OCI-LY3 (cell line): ENCODE measurements at regions not wholly inside any gene's neighbourhood (a gene's known extent, or its start where the extent isn't known, plus 50 kb on each side); places are given as distances from the start of the nearest gene placed in this dataset.

Experiments
- H2AFZ ChIP-seq: fragments of 200-600, 300-600 bp; shearing (Covaris generic); 2 replicates; pipeline ENCODE4 v1.6.0; 2014; ENCODE audit warnings: antibody characterized with exemption, low read depth, low read length
- H3K27ac ChIP-seq: fragments of 200-600, 300-600 bp; sonication (generic); 2 replicates; pipeline ENCODE4 v1.5.1; 2014; ENCODE audit warnings: mild to moderate bottlenecking, low read length, moderate library complexity, mixed read lengths
- H3K27me3 ChIP-seq: fragments of 200-600, 300-600 bp; sonication (generic); 2 replicates; pipeline ENCODE4 v1.6.1; 2014; ENCODE audit warnings: low read depth, low read length, mixed read lengths
- H3K36me3 ChIP-seq: fragments of 200-600, 300-600 bp; sonication (generic); replicated peaks from 2 replicates; pipeline ENCODE3; 2014; ENCODE audit warnings: low read depth, low read length, mixed read lengths
- H3K4me1 ChIP-seq: fragments of 300-600, 200-600 bp; sonication (generic); 2 replicates; pipeline ENCODE4 v1.6.1; 2014; ENCODE audit warnings: low read length, mixed read lengths
- H3K4me2 ChIP-seq: fragments of 200-600, 300-600 bp; sonication (generic); 2 replicates; pipeline ENCODE4 v1.6.1; 2014; ENCODE audit warnings: low read length, mixed read lengths
- H3K4me3 ChIP-seq: fragments of 300-600, 200-600 bp; sonication (generic); 2 replicates; pipeline ENCODE4 v1.5.1; 2014; ENCODE audit warnings: antibody characterized with exemption, mild to moderate bottlenecking, low read length, moderate library complexity
- H3K79me2 ChIP-seq: fragments of 300-600, 200-600 bp; shearing (Covaris generic); 2 replicates; pipeline ENCODE4 v1.6.1; 2014; ENCODE audit warnings: mild to moderate bottlenecking, low read length, mixed read lengths
- H3K9ac ChIP-seq: fragments of 300-600, 200-600 bp; shearing (Covaris generic); 2 replicates; pipeline ENCODE4 v1.6.0; 2014; ENCODE audit warnings: mild to moderate bottlenecking, low read length, moderate library complexity
- H3K9me3 ChIP-seq: fragments of 200-600, 300-600 bp; shearing (Covaris generic); 2 replicates; pipeline ENCODE4 v1.6.1; 2014; ENCODE audit warnings: low read length, mixed read lengths; ENCODE audit not compliant: insufficient read depth
- H4K20me1 ChIP-seq: fragments of 200-600, 300-600 bp; sonication (generic); 2 replicates; pipeline ENCODE4 v1.6.1; 2016; ENCODE audit warnings: low read length, mixed read lengths; ENCODE audit not compliant: insufficient read depth
- EZH2phosphoT487 ChIP-seq: fragments of 200-600 bp; shearing (Covaris generic); IDR thresholded peaks from 2 replicates; pipeline ENCODE4 v1.6.1; 2018; ENCODE audit warnings: antibody characterized with exemption, mixed run types, low read depth
- TF ChIP-seq, protein P1 (sequence below): fragments of 200-600, 300-600 bp; sonication (generic); IDR thresholded peaks from 2 replicates; pipeline ENCODE4 v1.5.1; 2014; ENCODE audit warnings: antibody characterized with exemption, low read length, low read depth

DNA sequence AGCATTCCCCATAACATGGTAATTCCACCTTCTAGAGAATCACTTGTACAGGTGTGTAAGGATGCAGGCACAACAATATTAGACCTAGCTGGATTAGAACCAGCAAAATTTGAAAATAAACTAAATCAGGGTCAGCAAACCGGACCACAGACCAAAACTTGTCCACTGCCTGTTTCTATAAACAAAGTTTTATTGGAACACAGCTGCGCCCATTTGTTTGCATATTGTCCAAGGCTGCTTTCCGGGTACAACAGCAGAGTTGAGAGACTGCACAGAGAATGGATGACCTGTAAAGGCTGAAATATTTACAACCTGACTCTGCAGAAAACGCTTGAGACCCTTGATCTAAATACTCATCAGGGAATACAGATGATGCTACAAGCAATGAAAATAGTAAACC is 73.6 kb upstream of the SLC45A1 start:
- Histone ChIP-seq H3K27ac (no peak overlapping the region), H3K9ac (no peak overlapping the region), H3K4me1 (no peaks in the 10 kb centered on the region), H4K20me1 (no peaks in the 10 kb centered on the region), H3K4me3 (no peak overlapping the region), H2AFZ (no peak overlapping the region), H3K27me3 (no peaks in the 10 kb centered on the region), H3K36me3 (no peaks in the 10 kb centered on the region), H3K9me3 (no peaks in the 10 kb centered on the region), H3K4me2 (no peak overlapping the region), H3K79me2 (no peaks in the 10 kb centered on the region)
- no peak for TF ChIP-seq EZH2phosphoT487
- TF ChIP-seq, protein P1, sequence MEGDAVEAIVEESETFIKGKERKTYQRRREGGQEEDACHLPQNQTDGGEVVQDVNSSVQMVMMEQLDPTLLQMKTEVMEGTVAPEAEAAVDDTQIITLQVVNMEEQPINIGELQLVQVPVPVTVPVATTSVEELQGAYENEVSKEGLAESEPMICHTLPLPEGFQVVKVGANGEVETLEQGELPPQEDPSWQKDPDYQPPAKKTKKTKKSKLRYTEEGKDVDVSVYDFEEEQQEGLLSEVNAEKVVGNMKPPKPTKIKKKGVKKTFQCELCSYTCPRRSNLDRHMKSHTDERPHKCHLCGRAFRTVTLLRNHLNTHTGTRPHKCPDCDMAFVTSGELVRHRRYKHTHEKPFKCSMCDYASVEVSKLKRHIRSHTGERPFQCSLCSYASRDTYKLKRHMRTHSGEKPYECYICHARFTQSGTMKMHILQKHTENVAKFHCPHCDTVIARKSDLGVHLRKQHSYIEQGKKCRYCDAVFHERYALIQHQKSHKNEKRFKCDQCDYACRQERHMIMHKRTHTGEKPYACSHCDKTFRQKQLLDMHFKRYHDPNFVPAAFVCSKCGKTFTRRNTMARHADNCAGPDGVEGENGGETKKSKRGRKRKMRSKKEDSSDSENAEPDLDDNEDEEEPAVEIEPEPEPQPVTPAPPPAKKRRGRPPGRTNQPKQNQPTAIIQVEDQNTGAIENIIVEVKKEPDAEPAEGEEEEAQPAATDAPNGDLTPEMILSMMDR, result no peak

DNA sequence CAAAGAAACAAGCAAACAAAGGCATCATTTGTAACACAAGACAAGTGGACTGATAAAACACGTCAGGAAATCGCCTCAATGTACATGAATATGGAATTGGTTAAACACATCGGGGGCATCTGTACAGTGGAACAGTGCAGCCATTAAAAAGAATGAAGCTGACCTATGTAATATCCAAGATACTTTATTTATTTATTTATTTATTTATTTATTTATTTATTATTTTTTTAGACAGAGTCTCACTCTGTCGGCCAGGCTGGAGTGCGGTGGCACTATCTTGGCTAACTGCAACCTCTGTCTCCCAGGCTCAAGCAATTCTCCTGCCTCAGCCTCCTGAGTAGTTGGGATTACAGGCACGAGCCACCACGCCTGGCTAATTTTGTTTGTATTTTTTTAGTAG is 75.4 kb upstream of the SLC45A1 start:
- Histone ChIP-seq H3K9ac (no peak overlapping the region), H3K4me2 (no peak overlapping the region), H3K27me3 (no peaks in the 10 kb centered on the region), H3K79me2 (no peaks in the 10 kb centered on the region), H3K9me3 (no peaks in the 10 kb centered on the region), H3K4me3 (no peak overlapping the region), H4K20me1 (no peaks in the 10 kb centered on the region), H2AFZ (no peak overlapping the region), H3K27ac (no peak overlapping the region), H3K36me3 (no peaks in the 10 kb centered on the region), H3K4me1 (peaks cover 11% of the 10 kb centered on the region)
- TF ChIP-seq, protein P1, result no peak
- TF ChIP-seq EZH2phosphoT487, result no peak

DNA sequence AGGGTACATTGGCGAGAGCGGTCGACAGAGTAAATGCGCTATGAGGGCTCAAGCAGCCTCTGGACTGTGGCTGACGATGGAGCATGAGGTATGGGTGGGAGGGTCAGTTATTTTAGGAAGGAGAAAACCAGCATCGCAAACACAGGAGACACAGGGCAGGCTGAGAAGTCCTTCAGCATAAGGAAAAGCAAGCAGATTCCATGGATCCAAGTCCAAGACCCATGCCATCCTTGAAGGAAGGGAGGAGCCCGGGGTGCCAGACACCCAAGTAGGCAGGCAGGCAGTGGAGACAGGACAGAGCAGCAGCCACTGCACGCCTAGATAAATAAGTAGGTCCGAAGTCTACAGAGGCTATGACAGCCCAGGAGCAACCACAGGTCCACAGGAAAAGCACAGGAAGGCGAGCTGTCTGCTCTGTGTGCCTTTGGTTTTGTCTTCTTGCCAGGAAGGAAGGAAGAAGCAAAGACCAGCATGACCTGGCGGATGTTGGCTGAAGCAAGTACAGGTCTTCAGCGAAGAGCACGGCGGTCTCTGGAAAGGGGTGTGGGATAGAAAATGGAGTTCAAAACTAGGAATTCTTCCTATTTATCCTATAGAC is 76.4 kb upstream of the SLC45A1 start:
- Histone ChIP-seq H3K79me2 (no peaks in the 10 kb centered on the region), H3K36me3 (no peaks in the 10 kb centered on the region), H3K4me2 (no peak overlapping the region), H3K4me3 (no peak overlapping the region), H3K9ac (no peak overlapping the region), H4K20me1 (no peaks in the 10 kb centered on the region), H3K4me1 (peaks cover 11% of the 10 kb centered on the region), H3K27me3 (no peaks in the 10 kb centered on the region), H3K27ac (no peak overlapping the region), H3K9me3 (no peaks in the 10 kb centered on the region), H2AFZ (no peak overlapping the region)
- TF ChIP-seq EZH2phosphoT487, result no peak
- TF ChIP-seq, protein P1, result no peak

DNA sequence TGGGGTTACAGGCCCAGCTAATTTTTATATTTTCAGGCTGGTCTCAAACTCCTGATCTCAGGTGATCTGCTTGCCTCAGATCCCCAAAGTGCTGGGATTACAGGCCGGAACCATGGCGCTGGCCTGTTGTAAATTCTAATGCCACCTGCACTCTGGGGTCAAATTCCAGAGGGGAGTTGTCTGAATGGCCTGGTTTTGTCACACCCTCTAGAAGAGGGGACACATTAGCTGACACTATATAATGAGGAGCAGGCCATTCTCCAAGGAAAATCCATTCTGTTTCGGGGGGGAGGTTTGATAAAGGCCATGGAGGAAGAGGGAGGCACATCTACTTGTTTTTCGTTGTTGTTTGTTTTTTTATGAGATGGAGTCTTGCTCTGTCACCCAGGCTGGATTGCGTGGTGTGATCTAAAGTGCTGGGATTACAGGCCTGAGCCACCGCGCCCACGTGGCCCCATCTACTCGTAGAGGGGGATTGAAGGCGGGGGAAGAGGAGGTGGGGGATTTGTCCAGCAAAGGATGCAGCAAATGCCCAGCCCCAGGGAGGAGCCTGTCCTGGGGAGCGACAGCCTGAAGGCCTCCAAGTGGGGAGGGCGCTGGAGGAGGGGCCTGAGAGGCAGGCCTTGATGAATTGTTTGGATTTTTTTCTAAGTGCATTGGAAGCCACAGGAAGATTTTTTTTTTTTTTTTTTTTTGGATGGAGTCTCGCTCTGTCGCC is 78.4 kb upstream of the SLC45A1 start:
- Histone ChIP-seq H3K9ac (no peak overlapping the region), H3K36me3 (no peaks in the 10 kb centered on the region), H3K4me1 (peaks cover 11% of the 10 kb centered on the region), H3K79me2 (no peaks in the 10 kb centered on the region), H2AFZ (no peak overlapping the region), H4K20me1 (no peaks in the 10 kb centered on the region), H3K4me2 (no peak overlapping the region), H3K4me3 (no peak overlapping the region), H3K27ac (no peak overlapping the region), H3K27me3 (no peaks in the 10 kb centered on the region), H3K9me3 (no peaks in the 10 kb centered on the region)
- TF ChIP-seq, protein P1, result 0 out of 2 replicates have a peak, but pooled peaks have one; percentile 0
- no peak for TF ChIP-seq EZH2phosphoT487
